K562 (cell line): ENCODE measurements at regions not wholly inside any gene's neighbourhood (a gene's known extent, or its start where the extent isn't known, plus 50 kb on each side); places are given as distances from the start of the nearest gene placed in this dataset.

ENCODE experiments used
- CC2D1A ChIP-seq: fragments of 450-650 bp; IDR thresholded peaks from 2 replicates; pipeline ENCODE4 v1.6.1; 2017; ENCODE audit warnings: mild to moderate bottlenecking
- GABPA ChIP-seq: fragments of 200-800 bp; sonication (Bioruptor generic); conservative IDR thresholded peaks from 2 replicates; pipeline ENCODE4 v1.6.1; 2016; ENCODE audit warnings: low read depth, missing genetic modification characterization, missing compliant biosample characterization
- KDM1A ChIP-seq, 2 experiments: fragments of 450-650 bp; IDR thresholded peaks; 2 replicates each; pipeline ENCODE4 v1.6.1; 2016; ENCODE audit warnings: mild to moderate bottlenecking in 2 of 2
- LARP7 ChIP-seq: fragments of 450-650 bp; IDR thresholded peaks from 2 replicates; pipeline ENCODE4 v1.6.1; 2016
- NEUROD1 ChIP-seq: fragments of 150-350 bp; IDR thresholded peaks from 2 replicates; pipeline ENCODE4 v1.6.1; 2014; ENCODE audit warnings: borderline replicate concordance, low read length, low read depth; ENCODE audit not compliant: partially characterized antibody
- NR2C1 ChIP-seq, 2 experiments: fragments of 450-650 bp; IDR thresholded peaks; 2 replicates each; pipeline ENCODE4 v1.6.1; 2017; ENCODE audit warnings: mild to moderate bottlenecking in 2 of 2, antibody characterized with exemption in 1 of 2, inconsistent platforms in 1 of 2, missing compliant biosample characterization in 1 of 2, missing genetic modification characterization in 1 of 2
- RBM25 ChIP-seq: fragments of 200-400 bp; formaldehyde crosslinking; IDR thresholded peaks from 2 replicates; pipeline ENCODE4 v1.6.1; 2018; ENCODE audit warnings: low read length, low read depth, moderate library complexity; ENCODE audit not compliant: severe bottlenecking
- TFAP4 ChIP-seq: sonication (generic); formaldehyde crosslinking; IDR thresholded peaks from 2 replicates; pipeline ENCODE4 v1.8.0; 2022; ENCODE audit warnings: missing genetic modification reagents, mild to moderate bottlenecking, moderate library complexity, borderline replicate concordance
- ZNF146 ChIP-seq: IDR thresholded peaks from one replicate; pipeline ENCODE4 v1.6.1; 2018; ENCODE audit warnings: missing compliant biosample characterization; ENCODE audit not compliant: unreplicated experiment
- ZNF507 ChIP-seq: conservative IDR thresholded peaks from 2 replicates; pipeline ENCODE4 v1.6.1; 2017; ENCODE audit warnings: missing genetic modification characterization, missing compliant biosample characterization
- ZNF764 ChIP-seq: fragments of 250-450 bp; sonication (Bioruptor Pico); IDR thresholded peaks from 2 replicates; pipeline ENCODE4 v1.4.0; 2020; ENCODE audit warnings: low read depth, mild to moderate bottlenecking, moderate library complexity
- TF ChIP-seq, protein P1 (sequence below): sonication (generic); formaldehyde crosslinking; IDR thresholded peaks from 2 replicates; pipeline ENCODE4 v1.8.1; 2023; ENCODE audit warnings: mild to moderate bottlenecking, missing genetic modification reagents
- TF ChIP-seq, protein P2 (sequence below): sonication (generic); formaldehyde crosslinking; IDR thresholded peaks from 2 replicates; pipeline ENCODE4 v1.8.0; 2022; ENCODE audit warnings: mild to moderate bottlenecking, missing genetic modification reagents
- TF ChIP-seq, protein P3 (sequence below): sonication (generic); formaldehyde crosslinking; IDR thresholded peaks from 2 replicates; pipeline ENCODE4 v1.8.1; 2023; ENCODE audit warnings: missing genetic modification reagents, mild to moderate bottlenecking, borderline replicate concordance

- TF ChIP-seq RBM25 = peak; percentile 88
- TF ChIP-seq, protein P1, sequence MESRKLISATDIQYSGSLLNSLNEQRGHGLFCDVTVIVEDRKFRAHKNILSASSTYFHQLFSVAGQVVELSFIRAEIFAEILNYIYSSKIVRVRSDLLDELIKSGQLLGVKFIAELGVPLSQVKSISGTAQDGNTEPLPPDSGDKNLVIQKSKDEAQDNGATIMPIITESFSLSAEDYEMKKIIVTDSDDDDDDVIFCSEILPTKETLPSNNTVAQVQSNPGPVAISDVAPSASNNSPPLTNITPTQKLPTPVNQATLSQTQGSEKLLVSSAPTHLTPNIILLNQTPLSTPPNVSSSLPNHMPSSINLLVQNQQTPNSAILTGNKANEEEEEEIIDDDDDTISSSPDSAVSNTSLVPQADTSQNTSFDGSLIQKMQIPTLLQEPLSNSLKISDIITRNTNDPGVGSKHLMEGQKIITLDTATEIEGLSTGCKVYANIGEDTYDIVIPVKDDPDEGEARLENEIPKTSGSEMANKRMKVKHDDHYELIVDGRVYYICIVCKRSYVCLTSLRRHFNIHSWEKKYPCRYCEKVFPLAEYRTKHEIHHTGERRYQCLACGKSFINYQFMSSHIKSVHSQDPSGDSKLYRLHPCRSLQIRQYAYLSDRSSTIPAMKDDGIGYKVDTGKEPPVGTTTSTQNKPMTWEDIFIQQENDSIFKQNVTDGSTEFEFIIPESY (CRISPR knock-in tag) = no peak
- peak; percentile 50 to 58; a peak in 3 of 4 replicates for TF ChIP-seq KDM1A (IDR thresholded peaks at IDR 0.05)
- no peak for TF ChIP-seq NEUROD1
- TF ChIP-seq CC2D1A = no peak
- TF ChIP-seq, protein P2, sequence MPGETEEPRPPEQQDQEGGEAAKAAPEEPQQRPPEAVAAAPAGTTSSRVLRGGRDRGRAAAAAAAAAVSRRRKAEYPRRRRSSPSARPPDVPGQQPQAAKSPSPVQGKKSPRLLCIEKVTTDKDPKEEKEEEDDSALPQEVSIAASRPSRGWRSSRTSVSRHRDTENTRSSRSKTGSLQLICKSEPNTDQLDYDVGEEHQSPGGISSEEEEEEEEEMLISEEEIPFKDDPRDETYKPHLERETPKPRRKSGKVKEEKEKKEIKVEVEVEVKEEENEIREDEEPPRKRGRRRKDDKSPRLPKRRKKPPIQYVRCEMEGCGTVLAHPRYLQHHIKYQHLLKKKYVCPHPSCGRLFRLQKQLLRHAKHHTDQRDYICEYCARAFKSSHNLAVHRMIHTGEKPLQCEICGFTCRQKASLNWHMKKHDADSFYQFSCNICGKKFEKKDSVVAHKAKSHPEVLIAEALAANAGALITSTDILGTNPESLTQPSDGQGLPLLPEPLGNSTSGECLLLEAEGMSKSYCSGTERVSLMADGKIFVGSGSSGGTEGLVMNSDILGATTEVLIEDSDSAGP (CRISPR knock-in tag) = no peak
- no peak for TF ChIP-seq LARP7
- no peak for TF ChIP-seq NR2C1 (IDR thresholded peaks at IDR 0.05)
- TF ChIP-seq NR2C1 (tag; IDR thresholded peaks at IDR 0.05) = no peak
- TF ChIP-seq TFAP4 (CRISPR knock-in tag) = peak; percentile 36; the same call in 1 of the 2 replicates
- TF ChIP-seq ZNF764 (CRISPR knock-in tag) = no peak
- TF ChIP-seq, protein P3, sequence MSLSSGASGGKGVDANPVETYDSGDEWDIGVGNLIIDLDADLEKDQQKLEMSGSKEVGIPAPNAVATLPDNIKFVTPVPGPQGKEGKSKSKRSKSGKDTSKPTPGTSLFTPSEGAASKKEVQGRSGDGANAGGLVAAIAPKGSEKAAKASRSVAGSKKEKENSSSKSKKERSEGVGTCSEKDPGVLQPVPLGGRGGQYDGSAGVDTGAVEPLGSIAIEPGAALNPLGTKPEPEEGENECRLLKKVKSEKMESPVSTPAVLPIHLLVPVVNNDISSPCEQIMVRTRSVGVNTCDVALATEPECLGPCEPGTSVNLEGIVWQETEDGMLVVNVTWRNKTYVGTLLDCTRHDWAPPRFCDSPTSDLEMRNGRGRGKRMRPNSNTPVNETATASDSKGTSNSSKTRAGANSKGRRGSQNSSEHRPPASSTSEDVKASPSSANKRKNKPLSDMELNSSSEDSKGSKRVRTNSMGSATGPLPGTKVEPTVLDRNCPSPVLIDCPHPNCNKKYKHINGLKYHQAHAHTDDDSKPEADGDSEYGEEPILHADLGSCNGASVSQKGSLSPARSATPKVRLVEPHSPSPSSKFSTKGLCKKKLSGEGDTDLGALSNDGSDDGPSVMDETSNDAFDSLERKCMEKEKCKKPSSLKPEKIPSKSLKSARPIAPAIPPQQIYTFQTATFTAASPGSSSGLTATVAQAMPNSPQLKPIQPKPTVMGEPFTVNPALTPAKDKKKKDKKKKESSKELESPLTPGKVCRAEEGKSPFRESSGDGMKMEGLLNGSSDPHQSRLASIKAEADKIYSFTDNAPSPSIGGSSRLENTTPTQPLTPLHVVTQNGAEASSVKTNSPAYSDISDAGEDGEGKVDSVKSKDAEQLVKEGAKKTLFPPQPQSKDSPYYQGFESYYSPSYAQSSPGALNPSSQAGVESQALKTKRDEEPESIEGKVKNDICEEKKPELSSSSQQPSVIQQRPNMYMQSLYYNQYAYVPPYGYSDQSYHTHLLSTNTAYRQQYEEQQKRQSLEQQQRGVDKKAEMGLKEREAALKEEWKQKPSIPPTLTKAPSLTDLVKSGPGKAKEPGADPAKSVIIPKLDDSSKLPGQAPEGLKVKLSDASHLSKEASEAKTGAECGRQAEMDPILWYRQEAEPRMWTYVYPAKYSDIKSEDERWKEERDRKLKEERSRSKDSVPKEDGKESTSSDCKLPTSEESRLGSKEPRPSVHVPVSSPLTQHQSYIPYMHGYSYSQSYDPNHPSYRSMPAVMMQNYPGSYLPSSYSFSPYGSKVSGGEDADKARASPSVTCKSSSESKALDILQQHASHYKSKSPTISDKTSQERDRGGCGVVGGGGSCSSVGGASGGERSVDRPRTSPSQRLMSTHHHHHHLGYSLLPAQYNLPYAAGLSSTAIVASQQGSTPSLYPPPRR (CRISPR knock-in tag) = no peak
- no peak for TF ChIP-seq ZNF507 (tag)
- no peak for TF ChIP-seq ZNF146 (CRISPR knock-in tag)
- TF ChIP-seq GABPA (tag) = peak; percentile 33; the same call in 1 of the 2 replicates
- TF ChIP-seq, all 486 proteins: peak for 17
Observed at GRCh38 chr2:43059183-43059897, 167.1 kb downstream of the ZFP36L2 start (continued).
